GM18520 (cell line): ENCODE measurements at regions not wholly inside any gene's neighbourhood (a gene's known extent, or its start where the extent isn't known, plus 50 kb on each side); places are given as distances from the start of the nearest gene placed in this dataset.
"Not testable (repeated sequence)": the region's sequence is repeated elsewhere in the genome, so short reads cannot be mapped to it uniquely, and the experiment has no call there.

Source experiments
- ATAC-seq: cut with Tn5 transposase; IDR thresholded peaks from one replicate; pipeline ENCODE4 v1.9.1; 2021; ENCODE audit not compliant: unreplicated experiment

GRCh38 chr6:104676679-104677078 lies 183.0 kb downstream of the HACE1 start:
- ATAC-seq, result not testable (repeated sequence)

GRCh38 chr6:104675161-104675560 lies 184.6 kb downstream of the HACE1 start:
- not testable (repeated sequence) for ATAC-seq

- ATAC-seq, result not testable (repeated sequence)
Observed at GRCh38 chr6:104673078-104673477, 186.6 kb downstream of the HACE1 start.

- not testable (repeated sequence) for ATAC-seq
Observed at GRCh38 chr6:104671591-104671891, 188.2 kb downstream of the HACE1 start.

GRCh38 chr6:104670834-104671590 lies 188.7 kb downstream of the HACE1 start:
- not testable (repeated sequence) for ATAC-seq

- no peak for ATAC-seq
Observed at GRCh38 chr6:104669483-104669882, 190.2 kb downstream of the HACE1 start.

- no peak for ATAC-seq
Observed at GRCh38 chr6:104656235-104656634, 203.5 kb downstream of the HACE1 start.

- no peak for ATAC-seq
Observed at GRCh38 chr6:104653781-104654180, 205.9 kb downstream of the HACE1 start.

- ATAC-seq, result no peak
Observed at GRCh38 chr6:104648347-104648746, 211.4 kb downstream of the HACE1 start.

GRCh38 chr6:104644848-104645247 lies 214.9 kb downstream of the HACE1 start:
- no peak for ATAC-seq

GRCh38 chr6:104642871-104643270 lies 216.8 kb downstream of the HACE1 start:
- ATAC-seq, result no peak

GRCh38 chr6:104640761-104641160 lies 219.0 kb downstream of the HACE1 start:
- no peak for ATAC-seq

- no peak for ATAC-seq
Observed at GRCh38 chr6:104640150-104640700, 219.5 kb downstream of the HACE1 start.

- ATAC-seq, result peak; percentile 77
Observed at GRCh38 chr6:104639668-104640067, 220.1 kb downstream of the HACE1 start.

- no peak for ATAC-seq
Observed at GRCh38 chr6:104638841-104639290, 220.9 kb downstream of the HACE1 start.

GRCh38 chr6:104633125-104633524 lies 226.6 kb downstream of the HACE1 start:
- no peak for ATAC-seq

- no peak for ATAC-seq
Observed at GRCh38 chr6:104632588-104632987, 227.1 kb downstream of the HACE1 start.

GRCh38 chr6:104630955-104631354 lies 228.8 kb downstream of the HACE1 start:
- ATAC-seq, result no peak

- ATAC-seq, result no peak
Observed at GRCh38 chr6:104630522-104630921, 229.2 kb downstream of the HACE1 start.

- no peak for ATAC-seq
Observed at GRCh38 chr6:104629826-104630225, 229.9 kb downstream of the HACE1 start.

GRCh38 chr6:104625536-104625935 lies 234.2 kb downstream of the HACE1 start:
- ATAC-seq, result no peak

- ATAC-seq, result no peak
Observed at GRCh38 chr6:104623052-104623690, 236.5 kb downstream of the HACE1 start.
